ENCODE measurements at regions not wholly inside any gene's neighbourhood (a gene's known extent, or its start where the extent isn't known, plus 50 kb on each side); places are given as distances from the start of the nearest gene placed in this dataset.
"Not testable (repeated sequence)": the region's sequence is repeated elsewhere in the genome, so short reads cannot be mapped to it uniquely, and the experiment has no call there.

DNA sequence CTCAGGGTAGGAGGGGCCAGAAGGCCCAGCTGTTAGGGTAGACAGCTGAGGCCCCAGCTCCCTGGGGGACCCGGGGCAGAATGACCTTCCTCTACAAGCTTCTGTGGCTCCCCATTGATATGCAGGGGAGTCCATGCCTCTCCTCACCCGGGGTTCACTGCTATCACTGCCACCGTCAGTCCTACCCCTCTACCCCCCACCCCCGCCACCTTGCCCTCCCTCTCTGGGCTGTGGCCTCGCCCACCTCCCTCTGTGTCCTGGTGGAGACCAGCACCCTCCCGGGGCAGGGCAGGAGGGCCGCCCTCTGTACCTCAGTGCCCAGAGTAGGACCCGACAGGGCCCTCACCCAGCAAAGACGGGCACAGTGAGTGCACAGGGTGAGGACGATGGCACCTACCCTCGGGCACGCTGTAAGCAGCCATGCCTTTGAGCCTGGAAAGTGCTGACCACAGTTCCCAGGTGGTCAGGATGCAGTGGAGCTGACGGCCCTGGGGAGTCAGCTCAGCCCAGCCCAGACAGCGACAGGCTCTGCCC is 88.4 kb upstream of the SFSWAP start:
- Histone ChIP-seq H3K4me3 (replicated peaks; ENCODE audit: insufficient read depth, low read length) (no peak overlapping the region), H3K27ac (replicated peaks) (no peak overlapping the region), H3K27me3 (ENCODE audit: insufficient read depth, poor library complexity, severe bottlenecking) (no peaks in the 10 kb centered on the region)
- no peak for DNase-seq (ENCODE audit: low read depth in 1 of 2, low spot score in 1 of 2)
- TF ChIP-seq POLR2AphosphoS5 (IDR thresholded peaks at IDR 0.05; ENCODE audit: low read depth), result no peak
- TF ChIP-seq CTCF (IDR thresholded peaks at IDR 0.05; ENCODE audit: insufficient read depth, low read length), result no peak
- no peak for TF ChIP-seq REST (IDR thresholded peaks at IDR 0.05; ENCODE audit: insufficient replicate concordance, low read depth)
- no peak for TF ChIP-seq GABPA (IDR thresholded peaks at IDR 0.05; ENCODE audit: low read depth)
- TF ChIP-seq SPI1 (IDR thresholded peaks at IDR 0.05; ENCODE audit: borderline replicate concordance, low read depth), result no peak

DNA sequence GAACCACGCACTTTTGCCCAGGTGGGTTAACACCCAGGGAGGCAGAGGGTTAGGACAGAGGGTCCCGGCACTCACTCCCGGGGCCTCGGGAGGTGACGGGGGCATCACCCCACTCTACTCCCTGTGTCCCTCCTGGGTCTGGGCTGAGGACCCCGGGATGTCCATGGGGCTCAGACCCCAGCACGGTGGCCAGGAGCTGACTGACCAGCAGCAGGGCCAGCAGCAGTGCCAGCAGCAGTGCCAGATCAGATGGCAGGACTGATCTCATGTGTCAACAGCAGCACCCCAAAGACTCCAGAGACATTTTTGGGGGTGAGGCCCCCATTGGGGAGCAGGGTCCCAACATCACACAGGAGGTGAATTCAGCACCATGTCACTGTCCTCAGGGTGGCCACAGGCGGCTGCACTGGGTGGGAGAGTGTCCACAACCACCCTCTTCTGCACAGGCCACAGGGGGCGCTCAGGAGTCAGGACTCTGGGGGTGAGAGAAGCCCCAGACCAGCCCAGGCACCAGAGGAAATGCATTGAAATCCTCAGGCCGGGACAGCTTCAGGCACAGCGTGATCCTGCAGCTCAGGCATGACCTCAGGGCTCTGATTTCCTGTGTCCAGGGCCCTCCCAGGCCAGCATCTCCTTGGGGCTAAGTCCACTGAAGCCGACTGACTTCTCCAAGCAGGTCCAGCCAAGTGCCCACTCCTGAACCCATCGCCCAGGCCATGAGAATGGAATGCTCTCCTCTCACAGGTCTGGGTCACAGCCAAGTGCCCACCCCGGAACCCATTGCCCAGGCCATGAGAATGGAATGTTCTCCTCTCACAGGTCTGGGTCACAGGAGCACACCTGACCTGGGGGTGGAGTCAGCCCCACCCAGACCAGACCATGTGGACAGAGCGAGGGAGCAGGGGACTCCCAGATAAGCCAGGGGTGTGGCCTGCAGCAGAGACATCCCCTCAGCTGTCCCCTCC is 87.2 kb upstream of the SFSWAP start:
- not testable (repeated sequence) for H3K27ac ChIP-seq (replicated peaks); H3K4me3 ChIP-seq (replicated peaks; ENCODE audit: insufficient read depth, low read length); DNase-seq (ENCODE audit: low read depth in 1 of 2, low spot score in 1 of 2); H3K27me3 ChIP-seq (ENCODE audit: insufficient read depth, poor library complexity, severe bottlenecking)
- peak; percentile 47 for TF ChIP-seq REST (IDR thresholded peaks at IDR 0.05; ENCODE audit: insufficient replicate concordance, low read depth)

DNA sequence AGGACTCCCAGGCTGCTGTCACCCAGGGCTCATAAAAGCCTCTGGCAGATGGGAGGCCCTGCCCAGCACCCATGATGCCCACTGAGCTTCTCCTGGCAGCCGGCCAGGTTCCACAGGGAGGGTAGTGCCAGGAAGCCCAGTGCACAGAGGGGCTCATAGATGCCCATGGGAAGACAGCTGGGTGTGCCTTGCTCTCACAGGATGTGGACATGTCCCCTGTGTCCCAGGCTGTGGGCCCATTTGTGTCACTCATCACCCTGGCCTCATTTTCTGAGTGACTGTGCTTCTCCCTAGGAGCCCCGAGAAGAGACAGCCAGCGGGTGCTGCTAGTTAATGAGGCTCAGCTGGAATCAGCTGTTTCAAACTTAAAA is 86.5 kb upstream of the SFSWAP start:
- H3K27ac ChIP-seq (replicated peaks); H3K27me3 ChIP-seq (ENCODE audit: insufficient read depth, poor library complexity, severe bottlenecking); DNase-seq (ENCODE audit: low read depth in 1 of 2, low spot score in 1 of 2); H3K4me3 ChIP-seq (replicated peaks; ENCODE audit: insufficient read depth, low read length): not testable (repeated sequence)

DNA sequence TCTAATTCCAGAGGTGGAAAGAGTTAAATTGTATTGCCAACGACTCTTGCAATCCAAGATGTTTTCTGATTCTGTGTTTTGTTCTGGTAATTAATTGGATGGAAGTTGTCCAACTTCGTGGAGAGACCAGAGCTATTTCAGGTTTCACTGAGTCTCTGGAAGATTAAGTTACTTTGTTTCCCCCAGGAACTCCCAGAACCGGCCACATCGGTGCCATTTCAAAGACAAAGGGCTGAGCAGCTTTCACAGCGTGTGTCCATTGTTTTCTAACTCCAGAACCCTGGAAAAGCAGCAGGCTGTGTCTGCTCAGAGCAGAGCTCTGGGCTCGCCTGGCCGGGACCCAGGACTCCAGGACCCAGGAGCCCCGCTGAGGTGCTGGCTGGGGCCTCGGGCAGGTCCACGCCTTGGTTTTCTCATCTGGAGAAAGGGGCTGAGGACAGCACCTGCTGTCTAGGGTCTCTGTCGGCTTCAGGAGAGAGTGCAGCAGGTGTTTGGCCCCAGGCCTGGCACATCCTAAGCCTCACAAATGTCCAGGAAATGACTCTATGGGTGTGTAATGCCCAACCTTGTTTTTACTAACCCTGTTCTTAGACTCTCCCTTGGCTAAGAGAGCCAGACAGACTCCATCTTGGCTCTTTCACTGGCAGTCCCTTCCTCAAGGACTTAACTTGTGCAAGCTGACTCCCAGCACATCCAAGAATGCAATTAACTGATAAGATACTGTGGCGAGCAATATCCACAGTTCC is 86.0 kb upstream of the SFSWAP start:
- not testable (repeated sequence) for H3K27ac ChIP-seq (replicated peaks); DNase-seq (ENCODE audit: low read depth in 1 of 2, low spot score in 1 of 2); H3K4me3 ChIP-seq (replicated peaks; ENCODE audit: insufficient read depth, low read length); H3K27me3 ChIP-seq (ENCODE audit: insufficient read depth, poor library complexity, severe bottlenecking)

DNA sequence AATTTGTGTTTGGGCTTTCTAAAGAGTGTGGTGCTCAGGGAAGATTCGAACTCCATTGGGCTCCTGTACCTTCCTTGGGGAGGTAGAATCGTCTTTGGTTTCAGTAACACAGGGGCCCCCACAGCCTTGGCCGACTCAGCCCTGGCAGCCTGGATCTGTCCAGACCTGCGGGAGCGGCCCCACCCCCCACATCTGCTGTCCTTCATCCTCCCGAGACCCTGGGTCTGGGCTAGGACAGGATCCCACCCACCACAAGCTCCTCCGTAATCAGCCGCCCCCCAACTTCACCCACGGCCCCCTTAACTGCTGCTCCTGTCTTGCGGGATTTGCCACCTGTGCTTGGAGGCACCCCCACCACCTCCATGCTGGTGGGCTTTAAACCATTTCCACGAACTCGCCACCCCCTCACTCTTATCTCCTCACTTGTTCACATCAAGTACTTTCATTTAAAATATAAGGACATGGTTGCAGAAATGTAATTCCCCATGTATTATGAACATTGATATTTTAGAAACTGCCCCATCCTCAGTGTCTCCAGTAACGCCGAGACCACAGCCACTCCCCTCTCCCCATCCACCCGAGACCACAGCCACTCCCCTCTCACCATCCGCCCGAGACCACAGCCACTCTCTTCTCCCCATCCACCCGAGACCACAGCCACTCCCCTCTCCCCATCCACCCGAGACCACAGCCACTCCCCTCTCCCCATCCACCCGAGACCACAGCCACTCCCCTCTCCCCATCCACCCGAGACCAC is 84.7 kb upstream of the SFSWAP start:
- DNase-seq (ENCODE audit: low read depth in 1 of 2, low spot score in 1 of 2); H3K27ac ChIP-seq (replicated peaks); H3K4me3 ChIP-seq (replicated peaks; ENCODE audit: insufficient read depth, low read length); H3K27me3 ChIP-seq (ENCODE audit: insufficient read depth, poor library complexity, severe bottlenecking): not testable (repeated sequence)

DNA sequence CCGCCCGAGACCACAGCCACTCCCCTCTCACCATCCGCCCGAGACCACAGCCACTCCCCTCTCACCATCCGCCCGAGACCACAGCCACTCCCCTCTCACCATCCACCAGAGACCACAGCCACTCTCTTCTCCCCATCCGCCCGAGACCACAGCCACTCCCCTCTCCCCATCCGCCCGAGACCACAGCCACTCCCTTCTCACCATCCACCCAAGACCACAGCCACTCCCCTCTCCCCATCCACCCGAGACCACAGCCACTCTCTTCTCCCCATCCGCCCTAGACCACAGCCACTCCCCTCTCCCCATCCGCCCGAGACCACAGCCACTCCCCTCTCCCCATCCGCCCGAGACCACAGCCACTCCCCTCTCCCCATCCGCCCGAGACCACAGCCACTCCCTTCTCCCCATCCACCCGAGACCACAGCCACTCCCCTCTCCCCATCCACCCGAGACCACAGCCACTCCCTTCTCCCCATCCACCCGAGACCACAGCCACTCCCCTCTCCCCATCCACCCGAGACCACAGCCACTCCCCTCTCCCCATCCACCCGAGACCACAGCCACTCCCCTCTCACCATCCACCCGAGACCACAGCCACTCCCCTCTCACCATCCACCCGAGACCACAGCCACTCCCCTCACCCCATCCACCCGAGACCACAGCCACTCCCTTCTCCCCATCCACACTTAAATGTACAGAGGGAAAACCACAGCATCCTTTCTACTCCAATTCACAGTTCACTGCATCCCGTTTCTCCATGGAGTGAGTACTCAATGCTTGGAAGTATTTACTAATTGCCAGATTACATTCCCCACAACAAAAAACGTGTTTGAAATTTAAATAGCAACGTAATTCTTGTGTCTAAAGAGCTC is 83.5 kb upstream of the SFSWAP start:
- peak; percentile 24 to 44 for DNase-seq (ENCODE audit: low read depth in 1 of 2, low spot score in 1 of 2)
- not testable (repeated sequence) for H3K27ac ChIP-seq (replicated peaks); H3K27me3 ChIP-seq (ENCODE audit: insufficient read depth, poor library complexity, severe bottlenecking)

More for the DNA sequence above, 83.5 kb upstream of the SFSWAP start:
- not testable (repeated sequence) for H3K4me3 ChIP-seq (replicated peaks; ENCODE audit: insufficient read depth, low read length)
